H1 (cell line): ENCODE measurements at regions not wholly inside any gene's neighbourhood (a gene's known extent, or its start where the extent isn't known, plus 50 kb on each side); places are given as distances from the start of the nearest gene placed in this dataset.

ENCODE experiments used
- CTCF ChIA-PET: fragments of 300-600 bp; sonication (Branson Sonifier 250); formaldehyde crosslinking; loops from one replicate; lab custom pipeline; 2021; ENCODE audit not compliant: partially characterized antibody; lab: Charles Lee
- POLR2A ChIA-PET: fragments of 300-600 bp; sonication (Branson Sonifier 250); formaldehyde crosslinking; loops from one replicate; lab custom pipeline; 2021; ENCODE audit warnings: inconsistent platforms; ENCODE audit not compliant: partially characterized antibody; lab: Charles Lee
- DNase-seq, 2 experiments: peaks; one replicate each; pipeline versions ENCODE4 v3.0.0 to v3.0.0-alpha.2; 2010 to 2022; ENCODE audit warnings: low spot score in 2 of 2, low read depth in 1 of 2, mixed read lengths in 1 of 2
- FAIRE-seq: peaks from 2 replicates; lab custom pipeline; 2011; peaks lifted over from hg19 to GRCh38; lab: Jason Lieb, UNC
- H2AFZ ChIP-seq: 2 replicates; pipeline ENCODE4 v1.8.1; 2012; ENCODE audit warnings: low read length, inconsistent platforms
- H2AK5ac ChIP-seq: 2 replicates; pipeline ENCODE4 v1.6.1; 2013; ENCODE audit warnings: low read depth, low read length
- H2BK120ac ChIP-seq: replicated peaks from 2 replicates; pipeline ENCODE3; 2013; ENCODE audit warnings: low read depth, low read length, inconsistent platforms
- H2BK12ac ChIP-seq: 2 replicates; pipeline ENCODE4 v1.6.1; 2013; ENCODE audit warnings: low read depth, low read length
- H2BK15ac ChIP-seq: 2 replicates; pipeline ENCODE4 v1.6.1; 2013; ENCODE audit warnings: low read length
- H2BK20ac ChIP-seq: 2 replicates; pipeline ENCODE4 v1.6.1; 2013; ENCODE audit warnings: low read length
- H2BK5ac ChIP-seq: 2 replicates; pipeline ENCODE4 v1.6.1; 2013; ENCODE audit warnings: low read depth, low read length
- H3K14ac ChIP-seq: 2 replicates; pipeline ENCODE4 v1.6.1; 2013; ENCODE audit warnings: inconsistent platforms; ENCODE audit not compliant: insufficient read length
- H3K18ac ChIP-seq: 2 replicates; pipeline ENCODE4 v1.6.1; 2013; ENCODE audit warnings: low read length; ENCODE audit errors: extremely low read depth
- H3K23ac ChIP-seq: 2 replicates; pipeline ENCODE4 v1.6.1; 2013; ENCODE audit warnings: inconsistent platforms; ENCODE audit not compliant: insufficient read length
- H3K23me2 ChIP-seq: 2 replicates; pipeline ENCODE4 v1.6.1; 2013; ENCODE audit warnings: low read depth, low read length
- H3K27ac ChIP-seq: 2 replicates; pipeline ENCODE4 v1.6.1; 2011; ENCODE audit warnings: low read depth, low read length, inconsistent platforms
- H3K27me3 ChIP-seq, 4 experiments: replicated peaks in 1 of 4; 1 replicate in 1 of 4; 2 replicates in 3 of 4; pipeline versions ENCODE4 v1.6.1 to v1.8.1; 2011 to 2013; ENCODE audit warnings: low read length in 3 of 4, mild to moderate bottlenecking in 3 of 4, inconsistent platforms in 2 of 4, mixed read lengths in 2 of 4, moderate library complexity in 1 of 4; ENCODE audit not compliant: control insufficient read depth in 3 of 4, insufficient read depth in 3 of 4; ENCODE audit errors: extremely low read depth in 1 of 4
- H3K36me3 ChIP-seq, 4 experiments: 2 replicates each; pipeline versions ENCODE4 v1.6.1 to v1.8.1; 2011 to 2013; ENCODE audit warnings: mild to moderate bottlenecking in 4 of 4, low read length in 3 of 4, moderate library complexity in 2 of 4, control low read depth in 1 of 4, inconsistent platforms in 1 of 4; ENCODE audit not compliant: insufficient read depth in 4 of 4, control insufficient read depth in 2 of 4
- H3K4ac ChIP-seq: replicated peaks from 2 replicates; pipeline ENCODE3; 2013; ENCODE audit warnings: low read length, low read depth, mixed read lengths, inconsistent platforms; ENCODE audit not compliant: insufficient read length
- H3K4me1 ChIP-seq, 4 experiments: replicated peaks in 1 of 4; 1 replicate in 1 of 4; 2 replicates in 3 of 4; pipeline versions ENCODE4 v1.6.1 to v1.8.1; 2011 to 2013; ENCODE audit warnings: low read length in 3 of 4, inconsistent platforms in 2 of 4, mixed read lengths in 1 of 4; ENCODE audit not compliant: insufficient read depth in 4 of 4, control insufficient read depth in 3 of 4
- H3K4me2 ChIP-seq, 2 experiments: 2 replicates each; pipeline versions ENCODE4 v1.6.1 to v1.8.1; 2011 to 2013; ENCODE audit warnings: low read depth in 2 of 2, low read length in 2 of 2, control low read depth in 1 of 2, inconsistent platforms in 1 of 2, mild to moderate bottlenecking in 1 of 2; ENCODE audit not compliant: insufficient read depth in 1 of 2
- H3K4me3 ChIP-seq, 4 experiments: fragments of 200-600, 300-600 bp in 1 of 4; sonication (generic), shearing (Covaris generic), sonication (Bioruptor Twin) in 1 of 4; 2 replicates each; pipeline versions ENCODE4 v1.5.1 to v1.8.1; 2011 to 2016; ENCODE audit warnings: low read length in 4 of 4, low read depth in 3 of 4, control low read depth in 2 of 4, inconsistent platforms in 2 of 4, mild to moderate bottlenecking in 2 of 4, mixed read lengths in 1 of 4, moderate library complexity in 1 of 4; ENCODE audit not compliant: insufficient read depth in 2 of 4; ENCODE audit errors: extremely low read depth in 1 of 4
- H3K56ac ChIP-seq: replicated peaks from 2 replicates; pipeline ENCODE3; 2013; ENCODE audit warnings: low read depth, mild to moderate bottlenecking, mixed read lengths, low read length, inconsistent platforms; ENCODE audit not compliant: insufficient read length
- H3K79me1 ChIP-seq: 2 replicates; pipeline ENCODE4 v1.6.1; 2013; ENCODE audit warnings: low read depth, low read length, control low read depth
- H3K79me2 ChIP-seq, 2 experiments: 2 replicates each; pipeline versions ENCODE4 v1.6.1 to v1.8.1; 2012 to 2013; ENCODE audit warnings: low read length in 2 of 2, mild to moderate bottlenecking in 2 of 2, inconsistent platforms in 1 of 2; ENCODE audit not compliant: insufficient read depth in 2 of 2, control insufficient read depth in 1 of 2
- H3K9ac ChIP-seq, 4 experiments: replicated peaks in 1 of 4; 1 replicate in 1 of 4; 2 replicates in 3 of 4; pipeline versions ENCODE4 v1.6.1 to v1.8.1; 2011 to 2013; ENCODE audit warnings: low read depth in 3 of 4, low read length in 3 of 4, control low read depth in 2 of 4, mild to moderate bottlenecking in 2 of 4, moderate library complexity in 2 of 4, inconsistent platforms in 1 of 4; ENCODE audit errors: extremely low read depth in 1 of 4
- H3K9me3 ChIP-seq, 2 experiments: 2 replicates each; pipeline versions ENCODE4 v1.6.1 to v1.8.1; 2012 to 2013; ENCODE audit warnings: mild to moderate bottlenecking in 2 of 2, moderate library complexity in 2 of 2, control low read depth in 1 of 2, inconsistent platforms in 1 of 2, low read depth in 1 of 2, low read length in 1 of 2, mixed read lengths in 1 of 2; ENCODE audit not compliant: insufficient read depth in 2 of 2
- H4K20me1 ChIP-seq, 2 experiments: replicated peaks in 1 of 2; 2 replicates each; pipeline versions ENCODE3 to v1.8.1; 2011 to 2013; ENCODE audit warnings: inconsistent platforms in 2 of 2, low read length in 2 of 2, mild to moderate bottlenecking in 1 of 2; ENCODE audit not compliant: insufficient read depth in 2 of 2, control insufficient read depth in 1 of 2
- H4K5ac ChIP-seq: 2 replicates; pipeline ENCODE4 v1.6.1; 2013; ENCODE audit warnings: low read length, low read depth, mixed read lengths, inconsistent platforms; ENCODE audit not compliant: insufficient read length
- H4K8ac ChIP-seq: 2 replicates; pipeline ENCODE4 v1.8.0; 2013; ENCODE audit warnings: mild to moderate bottlenecking, moderate library complexity, low read length, inconsistent platforms; ENCODE audit not compliant: insufficient read depth; ENCODE audit errors: extremely low read depth
- H4K91ac ChIP-seq: replicated peaks from 2 replicates; pipeline ENCODE3; 2013; ENCODE audit warnings: low read length, mixed read lengths, inconsistent platforms; ENCODE audit not compliant: insufficient read length
- CREB1 ChIP-seq: IDR thresholded peaks from 2 replicates; pipeline ENCODE4 v1.6.1; 2012; ENCODE audit warnings: inconsistent platforms
- CTCF ChIP-seq, 3 experiments: IDR thresholded peaks; 1 replicate in 2 of 3; 2 replicates in 1 of 3; pipeline versions ENCODE4 v1.5.1 to v1.6.1; 2011; ENCODE audit warnings: low read length in 3 of 3, mild to moderate bottlenecking in 3 of 3, inconsistent platforms in 2 of 3, low read depth in 1 of 3, moderate library complexity in 1 of 3; ENCODE audit not compliant: insufficient read depth in 1 of 3; ENCODE audit errors: control extremely low read depth in 1 of 3
- MAX ChIP-seq: IDR thresholded peaks from 2 replicates; pipeline ENCODE4 v1.6.1; 2012; ENCODE audit warnings: inconsistent platforms
- POLR2AphosphoS5 ChIP-seq: IDR thresholded peaks from 2 replicates; pipeline ENCODE4 v1.6.1; 2011; ENCODE audit warnings: low read depth, low read length
- RAD21 ChIP-seq, 2 experiments: IDR thresholded peaks in 1 of 2; conservative IDR thresholded peaks in 1 of 2; 2 replicates each; pipeline ENCODE4 v1.6.1; 2011; ENCODE audit warnings: low read depth in 2 of 2, low read length in 2 of 2, improper control_type of control experiment in 1 of 2, inconsistent platforms in 1 of 2, mild to moderate bottlenecking in 1 of 2, moderate library complexity in 1 of 2
- TCF12 ChIP-seq: IDR thresholded peaks from 2 replicates; pipeline ENCODE4 v1.6.1; 2011; ENCODE audit warnings: low read depth, mild to moderate bottlenecking, low read length
- ZNF274 ChIP-seq: IDR thresholded peaks from 2 replicates; pipeline ENCODE4 v1.7.0; 2012; ENCODE audit warnings: low read length, borderline replicate concordance; ENCODE audit errors: extremely low read depth
- WGBS, 2 experiments: shearing (Covaris generic) in 1 of 2; methylation state at CpG; one replicate each; pipeline versions ENCODE4 v1.1.6 to v1.1.7; 2013 to 2015; ENCODE audit warnings: low lambda C conversion rate in 2 of 2, mixed read lengths in 2 of 2, inconsistent platforms in 1 of 2, low coverage in 1 of 2, missing lambda C conversion rate in 1 of 2; ENCODE audit not compliant: insufficient replicate concordance in 2 of 2, insufficient coverage in 1 of 2, insufficient read length in 1 of 2; ENCODE audit errors: extremely low coverage in 1 of 2, missing lambda C conversion rate in 1 of 2; 5-methylcytosine and 5-hydroxymethylcytosine counted together

- Histone ChIP-seq H2BK12ac (no peak overlapping the region), H4K20me1 (no peaks in the 10 kb centered on the region), H3K79me1 (no peaks in the 10 kb centered on the region), H3K79me2 (no peaks in the 10 kb centered on the region), H3K4me2 (no peak overlapping the region), H3K36me3 (no peaks in the 10 kb centered on the region), H4K8ac (no peak overlapping the region), H3K27me3 (no peaks in the 10 kb centered on the region), H3K56ac (no peak overlapping the region), H3K9ac (no peak overlapping the region), H2BK15ac (no peak overlapping the region), H3K4ac (no peak overlapping the region), H3K4me3 (no peak overlapping the region), H3K4me1 (no peaks in the 10 kb centered on the region), H4K91ac (no peak overlapping the region), H2BK20ac (no peak overlapping the region), H3K27ac (no peak overlapping the region), H3K18ac (no peak overlapping the region), H2BK120ac (no peak overlapping the region), H2BK5ac (no peak overlapping the region), H3K23ac (no peak overlapping the region), H3K9me3 (peaks cover 0 to 8% of the 10 kb centered on the region in 2 experiments; a peak in 1 of 4 replicates), H4K5ac (no peak overlapping the region), H3K14ac (no peak overlapping the region), H2AK5ac (no peak overlapping the region), H2AFZ (peak overlapping the region; percentile 89), H3K23me2 (peaks cover 1% of the 10 kb centered on the region; the same call in 1 of the 2 replicates)
- 47% methylated on average over 6 of the region's 6 CpGs; no CpG with 5 or more reads in 1 of the 2 experiments for WGBS, 2 experiments
- peak; percentile 51 to 89 for DNase-seq
- peak; percentile 35; the same call in 1 of the 2 replicates for TF ChIP-seq CREB1
- no peak for TF ChIP-seq ZNF274
- TF ChIP-seq POLR2AphosphoS5 = no peak
- peak; percentile 88; the same call in 1 of the 2 replicates for TF ChIP-seq TCF12
- TF ChIP-seq CTCF (IDR thresholded peaks at IDR 0.05; ENCODE audit: control extremely low read depth in 1 of 3, insufficient read depth in 1 of 3, low read depth in 1 of 3, low read length in 3 of 3) = peak; percentile 69 to 86 (median 85)
- TF ChIP-seq MAX = 0 out of 2 replicates have a peak, but pooled peaks have one; percentile 15
- TF ChIP-seq RAD21 (IDR thresholded peaks at IDR 0.05 in 1 of 2, conservative IDR thresholded peaks at IDR 0.05 in 1 of 2; ENCODE audit: low read depth in 2 of 2, low read length in 2 of 2) = peak; percentile 66 to 75
- POLR2A ChIA-PET = no interaction called here
- no peak for FAIRE-seq
- CTCF ChIA-PET = interaction anchor here (0.6 to 1.4 kb wide), 19 partner anchors 9 to 846 kb away, joined by 3 to 7 read pairs (median 3); no protein-coding TSS in a partner anchor
These were observed 1180.4 kb downstream of the CDH9 start for GRCh38 chr5:25858019-25858418.
